RWPE1 (cell line): ENCODE measurements at regions not wholly inside any gene's neighbourhood (a gene's known extent, or its start where the extent isn't known, plus 50 kb on each side); places are given as distances from the start of the nearest gene placed in this dataset.
A peak's percentile ranks its signal among the peaks of the same experiment; 100 is the strongest.

Source experiments
- CTCF ChIA-PET: fragments of 350-600 bp; sonication (Branson Sonifier 250); formaldehyde crosslinking; extraction: SDS; loops from one replicate; lab custom pipeline; 2021; lab: Yijun Ruan, JAX
- POLR2A ChIA-PET: fragments of 400-600 bp; formaldehyde crosslinking; extraction: SDS; loops from one replicate; lab custom pipeline; 2020; ENCODE audit warnings: antibody characterized with exemption; ENCODE audit not compliant: low non-redundant PET; lab: Yijun Ruan, JAX
- DNase-seq: peaks from one replicate; pipeline ENCODE4 v3.0.0; 2012; ENCODE audit warnings: low spot score
- H3K27ac ChIP-seq: fragments of 450-650 bp; 2 replicates; pipeline ENCODE4 v1.5.1; 2017
- CTCF ChIP-seq: fragments of 450-650 bp; conservative IDR thresholded peaks from 2 replicates; pipeline ENCODE4 v1.5.1; 2017; ENCODE audit warnings: low read depth, mild to moderate bottlenecking

DNA sequence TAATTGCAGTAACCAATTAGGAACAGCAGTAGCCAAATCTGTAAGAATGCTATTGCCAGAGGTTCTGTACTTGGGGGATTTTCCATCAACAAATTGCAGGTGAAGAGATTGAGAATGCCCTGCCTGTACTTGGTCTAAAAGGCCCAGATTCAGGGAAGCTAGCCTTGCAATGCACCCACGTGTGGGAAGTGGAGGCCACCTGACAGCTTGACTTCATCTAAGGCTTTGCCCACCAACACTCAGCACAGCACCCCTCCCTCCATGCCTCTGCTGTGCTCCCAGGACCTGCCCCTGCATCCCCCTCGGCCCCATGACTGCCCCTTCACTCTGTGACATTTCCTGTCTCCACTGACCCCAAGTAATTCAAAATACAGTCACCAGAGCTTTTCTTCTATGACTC, 79.1 kb upstream of the CDH5 start:
- TF ChIP-seq CTCF = no peak
- ChIA-PET POLR2A (no interaction called here), CTCF (no interaction called here)
- DNase-seq = no peak
- no peak overlapping the region for H3K27ac ChIP-seq

DNA sequence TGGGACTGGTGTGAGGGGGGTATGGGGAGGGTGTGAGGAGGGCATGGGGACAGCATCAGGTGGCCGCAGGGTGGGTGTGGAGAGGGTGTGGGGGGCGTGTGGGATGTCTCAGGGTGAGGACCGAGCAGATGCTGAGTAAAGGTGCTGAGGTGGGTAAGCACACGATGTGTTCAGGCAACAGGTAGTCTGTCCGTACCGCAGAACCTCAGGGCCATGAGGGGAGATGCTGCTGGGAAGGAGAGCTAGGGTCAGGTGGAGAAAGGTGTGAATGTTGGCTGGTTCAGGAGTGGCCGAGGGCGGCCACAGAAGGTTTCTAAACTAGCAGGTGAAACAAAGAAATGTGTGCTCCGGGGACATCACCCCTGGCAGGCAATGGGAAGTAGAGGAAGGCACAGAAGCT, 80.0 kb upstream of the CDH5 start:
- ChIA-PET POLR2A (no interaction called here), CTCF (no interaction called here)
- TF ChIP-seq CTCF = no peak
- H3K27ac ChIP-seq = no peak overlapping the region
- DNase-seq = no peak

- no peak for TF ChIP-seq CTCF
- CTCF ChIA-PET = interaction anchor here (0.5 to 1.5 kb wide), 12 partner anchors 10 to 532 kb away, joined by 3 to 5 read pairs (median 3); no protein-coding TSS in a partner anchor
- POLR2A ChIA-PET = no interaction called here
- peak overlapping the region; percentile 52 for H3K27ac ChIP-seq
- DNase-seq = no peak
Observed at GRCh38 chr16:66278604-66279262, 87.8 kb upstream of the CDH5 start.

DNA sequence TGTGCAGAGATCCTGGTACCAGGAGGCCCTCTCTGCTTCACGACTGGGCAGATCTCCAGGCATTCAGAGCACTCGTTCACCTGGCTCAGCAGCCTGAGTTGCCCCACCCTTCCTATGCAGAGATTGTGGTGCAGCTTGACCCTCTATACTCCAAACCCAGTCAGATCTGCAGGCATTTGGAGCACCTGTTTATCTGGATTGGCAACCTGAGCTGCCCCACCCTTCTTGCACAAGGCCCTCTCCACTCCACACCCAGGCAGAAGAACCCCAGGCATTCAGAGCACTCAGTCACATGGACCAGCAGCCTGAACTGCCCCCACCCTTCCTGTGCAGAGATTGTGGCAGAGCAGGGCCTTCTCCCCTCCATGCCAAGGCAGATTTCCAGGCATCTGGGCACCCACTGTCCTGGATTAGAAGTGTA, 88.4 kb upstream of the CDH5 start:
- peak; percentile 75 for DNase-seq
- no peak for TF ChIP-seq CTCF
- CTCF ChIA-PET = interaction anchor here (0.5 to 1.5 kb wide), 10 partner anchors 11 to 904 kb away, joined by 3 to 5 read pairs (median 3); no protein-coding TSS in a partner anchor
- POLR2A ChIA-PET = no interaction called here
- peak overlapping the region; percentile 52 for H3K27ac ChIP-seq

- peak overlapping the region; percentile 52 for H3K27ac ChIP-seq
- DNase-seq = no peak
- TF ChIP-seq CTCF = no peak
- ChIA-PET POLR2A (no interaction called here), CTCF (interaction anchor here (0.5 to 1.5 kb wide), 6 partner anchors 37 to 903 kb away, joined by 3 to 7 read pairs (median 4); no protein-coding TSS in a partner anchor)
Observed at GRCh38 chr16:66277311-66278070, 89.0 kb upstream of the CDH5 start.

- 0 out of 2 replicates have a peak, but pooled peaks have one; percentile 13 for TF ChIP-seq CTCF
- peak; percentile 25 for DNase-seq
- CTCF ChIA-PET = interaction anchor here (0.7 to 1.5 kb wide), 4 partner anchors 70 to 1216 kb away, joined by 3 to 5 read pairs (median 3); no protein-coding TSS in a partner anchor
- POLR2A ChIA-PET = no interaction called here
- no peak overlapping the region for H3K27ac ChIP-seq
Observed at GRCh38 chr16:66275775-66276428, 90.6 kb upstream of the CDH5 start.
